Chondrocyte (in vitro differentiated cells): ENCODE measurements at regions not wholly inside any gene's neighbourhood (a gene's known extent, or its start where the extent isn't known, plus 50 kb on each side); places are given as distances from the start of the nearest gene placed in this dataset.
"Not testable (repeated sequence)": the region's sequence is repeated elsewhere in the genome, so short reads cannot be mapped to it uniquely, and the experiment has no call there.

Experiments used
- DNase-seq: peaks from one replicate; pipeline ENCODE4 v3.0.0; 2021; ENCODE audit warnings: mixed read lengths, low spot score
- H3K27ac Mint-ChIP-seq: one replicate; pipeline ENCODE4 v1.8.0; 2021; ENCODE audit warnings: mild to moderate bottlenecking, moderate library complexity, mixed read lengths; ENCODE audit not compliant: unreplicated experiment
- H3K27me3 Mint-ChIP-seq: 2 replicates; pipeline ENCODE4 v1.8.0; 2021; ENCODE audit warnings: low read depth, mixed read lengths
- H3K36me3 Mint-ChIP-seq: 2 replicates; pipeline ENCODE4 v1.8.0; 2021; ENCODE audit warnings: low read depth, mixed read lengths
- H3K4me1 Mint-ChIP-seq: 2 replicates; pipeline ENCODE4 v1.8.0; 2021; ENCODE audit warnings: low read depth, mild to moderate bottlenecking, mixed read lengths
- H3K4me3 Mint-ChIP-seq: one replicate; pipeline ENCODE4 v1.8.0; 2021; ENCODE audit warnings: mild to moderate bottlenecking, moderate library complexity, mixed read lengths; ENCODE audit not compliant: unreplicated experiment
- H3K9me3 Mint-ChIP-seq: 2 replicates; pipeline ENCODE4 v1.8.0; 2021; ENCODE audit warnings: low read depth, mixed read lengths
- CTCF ChIP-seq: fragments of 200-600 bp; sonication (generic); IDR thresholded peaks from 2 replicates; pipeline ENCODE4 v1.5.0; 2021; ENCODE audit warnings: antibody characterized with exemption, mild to moderate bottlenecking, moderate library complexity

- not testable (repeated sequence) for H3K27ac Mint-ChIP-seq, H3K27me3 Mint-ChIP-seq, H3K36me3 Mint-ChIP-seq, H3K4me1 Mint-ChIP-seq, H3K4me3 Mint-ChIP-seq, H3K9me3 Mint-ChIP-seq
- peak; percentile 59 for DNase-seq
Observed at GRCh38 chr12:131286301-131286700, 332.6 kb downstream of the ADGRD1 start.

GRCh38 chr12:131287015-131287937, 333.6 kb downstream of the ADGRD1 start:
- DNase-seq = peak; percentile 72
- peaks cover 2% of the 10 kb centered on the region for H3K27me3 Mint-ChIP-seq
- H3K27ac Mint-ChIP-seq = no peak overlapping the region
- no peaks in the 10 kb centered on the region for H3K9me3 Mint-ChIP-seq
- H3K4me1 Mint-ChIP-seq = peaks cover 5% of the 10 kb centered on the region
- no peak overlapping the region for H3K4me3 Mint-ChIP-seq
- TF ChIP-seq CTCF = no peak
- H3K36me3 Mint-ChIP-seq = no peaks in the 10 kb centered on the region

GRCh38 chr12:131287938-131288764, 334.4 kb downstream of the ADGRD1 start:
- H3K4me1 Mint-ChIP-seq = peaks cover 5% of the 10 kb centered on the region

GRCh38 chr12:131288765-131289695, 335.3 kb downstream of the ADGRD1 start:
- H3K9me3 Mint-ChIP-seq, H3K4me3 Mint-ChIP-seq, H3K27me3 Mint-ChIP-seq, DNase-seq, H3K27ac Mint-ChIP-seq, H3K36me3 Mint-ChIP-seq, H3K4me1 Mint-ChIP-seq: not testable (repeated sequence)

More at GRCh38 chr12:131287938-131288764, 334.4 kb downstream of the ADGRD1 start:
- DNase-seq = peak; percentile 40
- no peak for TF ChIP-seq CTCF
- no peak overlapping the region for H3K4me3 Mint-ChIP-seq
- no peaks in the 10 kb centered on the region for H3K9me3 Mint-ChIP-seq
- no peaks in the 10 kb centered on the region for H3K36me3 Mint-ChIP-seq
- H3K27ac Mint-ChIP-seq = no peak overlapping the region
- H3K27me3 Mint-ChIP-seq = peaks cover 2% of the 10 kb centered on the region

- not testable (repeated sequence) for H3K27ac Mint-ChIP-seq, DNase-seq
Observed at GRCh38 chr12:131289807-131290206, 336.1 kb downstream of the ADGRD1 start.

GRCh38 chr12:131290255-131290959, 336.7 kb downstream of the ADGRD1 start:
- Mint-ChIP-seq H3K27me3 (peaks cover 2% of the 10 kb centered on the region), H3K4me3 (no peak overlapping the region), H3K36me3 (no peaks in the 10 kb centered on the region), H3K27ac (no peak overlapping the region), H3K9me3 (no peaks in the 10 kb centered on the region), H3K4me1 (no peaks in the 10 kb centered on the region)
- TF ChIP-seq CTCF = no peak
- DNase-seq = no peak

More at GRCh38 chr12:131289807-131290206, 336.1 kb downstream of the ADGRD1 start:
- not testable (repeated sequence) for H3K27me3 Mint-ChIP-seq, H3K9me3 Mint-ChIP-seq, H3K4me3 Mint-ChIP-seq, H3K4me1 Mint-ChIP-seq, H3K36me3 Mint-ChIP-seq

GRCh38 chr12:131293071-131294015, 339.6 kb downstream of the ADGRD1 start:
- H3K9me3 Mint-ChIP-seq, H3K36me3 Mint-ChIP-seq, H3K27me3 Mint-ChIP-seq, DNase-seq, H3K4me3 Mint-ChIP-seq, H3K27ac Mint-ChIP-seq, H3K4me1 Mint-ChIP-seq: not testable (repeated sequence)

GRCh38 chr12:131294716-131295115, 341.0 kb downstream of the ADGRD1 start:
- not testable (repeated sequence) for H3K4me1 Mint-ChIP-seq, DNase-seq, H3K27ac Mint-ChIP-seq, H3K36me3 Mint-ChIP-seq, H3K4me3 Mint-ChIP-seq, H3K9me3 Mint-ChIP-seq, H3K27me3 Mint-ChIP-seq
